SK-N-SH (cell line): ENCODE measurements at regions not wholly inside any gene's neighbourhood (a gene's known extent, or its start where the extent isn't known, plus 50 kb on each side); places are given as distances from the start of the nearest gene placed in this dataset.

ENCODE experiments used
- CTCF ChIA-PET: fragments of 300-600, 350-600 bp; formaldehyde crosslinking; extraction: SDS; loops from one replicate; lab custom pipeline; 2021; lab: Yijun Ruan, JAX
- POLR2A ChIA-PET: fragments of 350-600 bp; sonication (Branson Sonifier 250); formaldehyde crosslinking; extraction: SDS; loops from one replicate; lab custom pipeline; 2020; ENCODE audit warnings: antibody characterized with exemption, inconsistent platforms; lab: Yijun Ruan, JAX
- DNase-seq: peaks from one replicate; pipeline ENCODE4 v3.0.0; 2012
- H2AFZ ChIP-seq: fragments of 200-600 bp; sonication (generic); 2 replicates; pipeline ENCODE4 v1.8.1; 2016; ENCODE audit warnings: antibody characterized with exemption, mild to moderate bottlenecking, low read depth
- H3F3A ChIP-seq: fragments of 200-600 bp; sonication (generic); replicated peaks from 2 replicates; pipeline ENCODE3; 2016; ENCODE audit warnings: antibody characterized with exemption, mild to moderate bottlenecking; ENCODE audit not compliant: insufficient read depth
- H3K27ac ChIP-seq, 2 experiments: fragments of 200-500 bp in 1 of 2; fragments of 200-600 bp in 1 of 2; sonication (Bioruptor generic) in 1 of 2; sonication (generic), shearing (Covaris generic) in 1 of 2; 2 replicates each; pipeline versions ENCODE4 v1.5.1 to v1.6.1; 2014 to 2016; ENCODE audit warnings: low read depth in 2 of 2, inconsistent platforms in 1 of 2, low read length in 1 of 2, mild to moderate bottlenecking in 1 of 2, mixed read lengths in 1 of 2
- H3K27me3 ChIP-seq: fragments of 200-600 bp; sonication (generic), shearing (Covaris generic); 2 replicates; pipeline ENCODE4 v1.6.1; 2016; ENCODE audit warnings: mixed run types; ENCODE audit not compliant: insufficient read depth
- H3K36me3 ChIP-seq, 2 experiments: fragments of 200-500 bp in 1 of 2; fragments of 200-600 bp in 1 of 2; sonication (Bioruptor generic) in 1 of 2; sonication (generic) in 1 of 2; replicated peaks in 1 of 2; 2 replicates each; pipeline versions ENCODE3 to v1.5.1; 2014 to 2016; ENCODE audit warnings: low read length in 1 of 2, mild to moderate bottlenecking in 1 of 2; ENCODE audit not compliant: insufficient read depth in 2 of 2, control insufficient read depth in 1 of 2
- H3K4me1 ChIP-seq, 2 experiments: fragments of 200-500 bp in 1 of 2; fragments of 200-600 bp in 1 of 2; sonication (Bioruptor generic) in 1 of 2; sonication (generic), shearing (Covaris generic) in 1 of 2; 2 replicates each; pipeline versions ENCODE4 v1.5.1 to v1.6.1; 2014 to 2016; ENCODE audit warnings: low read depth in 1 of 2, low read length in 1 of 2, mixed run types in 1 of 2; ENCODE audit not compliant: insufficient read depth in 2 of 2, control insufficient read depth in 1 of 2
- H3K4me2 ChIP-seq: fragments of 200-600 bp; sonication (generic), shearing (Covaris generic); 2 replicates; pipeline ENCODE4 v1.6.1; 2017; ENCODE audit warnings: mixed run types
- H3K4me3 ChIP-seq, 2 experiments: fragments of 200-500 bp in 1 of 2; fragments of 200-600 bp in 1 of 2; sonication (Bioruptor generic) in 1 of 2; sonication (generic), shearing (Covaris generic) in 1 of 2; 2 replicates each; pipeline versions ENCODE4 v1.5.1 to v1.8.1; 2014 to 2016; ENCODE audit warnings: low read depth in 2 of 2, inconsistent platforms in 1 of 2, low read length in 1 of 2, mild to moderate bottlenecking in 1 of 2, mixed read lengths in 1 of 2, moderate library complexity in 1 of 2
- H3K79me2 ChIP-seq: fragments of 200-600 bp; sonication (generic); 2 replicates; pipeline ENCODE4 v1.8.1; 2017; ENCODE audit warnings: mild to moderate bottlenecking; ENCODE audit not compliant: insufficient read depth
- H3K9ac ChIP-seq: fragments of 200-600 bp; sonication (generic); 2 replicates; pipeline ENCODE4 v1.6.1; 2017; ENCODE audit warnings: mixed run types
- H3K9me2 ChIP-seq: fragments of 200-600 bp; sonication (generic); 2 replicates; pipeline ENCODE4 v1.6.1; 2017; ENCODE audit warnings: mixed run types
- H3K9me3 ChIP-seq: fragments of 200-600 bp; sonication (generic); 2 replicates; pipeline ENCODE4 v1.6.1; 2017; ENCODE audit warnings: mixed run types, mild to moderate bottlenecking, moderate library complexity
- H4K20me1 ChIP-seq: fragments of 200-600 bp; sonication (generic); 2 replicates; pipeline ENCODE4 v1.6.1; 2017; ENCODE audit warnings: mild to moderate bottlenecking, mixed run types; ENCODE audit not compliant: insufficient read depth
- CTCF ChIP-seq: fragments of 200-600 bp; sonication (generic); IDR thresholded peaks from 2 replicates; pipeline ENCODE4 v1.6.1; 2017; ENCODE audit warnings: antibody characterized with exemption, mild to moderate bottlenecking, moderate library complexity
- EP300 ChIP-seq, 2 experiments: IDR thresholded peaks; 2 replicates each; pipeline versions ENCODE4 v1.4.0 to v1.6.1; 2012; ENCODE audit warnings: borderline replicate concordance in 1 of 2, low read depth in 1 of 2, low read length in 1 of 2
- FOXJ3 ChIP-seq: sonication (generic); formaldehyde crosslinking; IDR thresholded peaks from 2 replicates; pipeline ENCODE4 v1.5.1; 2020; ENCODE audit warnings: mild to moderate bottlenecking, missing genetic modification reagents
- GABPA ChIP-seq: IDR thresholded peaks from 2 replicates; pipeline ENCODE4 v1.4.0; 2012; ENCODE audit warnings: low read depth, mild to moderate bottlenecking
- IRF3 ChIP-seq: fragments of 150-350 bp; IDR thresholded peaks from 2 replicates; pipeline ENCODE4 v1.6.1; 2016; ENCODE audit warnings: mild to moderate bottlenecking, low read depth, low read length
- MEF2A ChIP-seq: IDR thresholded peaks from 2 replicates; pipeline ENCODE4 v1.4.0; 2012; ENCODE audit warnings: low read depth, borderline replicate concordance
- NFIC ChIP-seq: IDR thresholded peaks from 2 replicates; pipeline ENCODE4 v1.4.0; 2012; ENCODE audit warnings: borderline replicate concordance
- PBX3 ChIP-seq: IDR thresholded peaks from 2 replicates; pipeline ENCODE4; 2012
- POLR2AphosphoS5 ChIP-seq: IDR thresholded peaks from 2 replicates; pipeline ENCODE4 v1.6.1; 2012; ENCODE audit warnings: low read depth, low read length
- RAD21 ChIP-seq: IDR thresholded peaks from 2 replicates; pipeline ENCODE4 v1.6.1; 2012; ENCODE audit warnings: mild to moderate bottlenecking, low read length
- RCOR1 ChIP-seq: fragments of 150-350 bp; IDR thresholded peaks from 2 replicates; pipeline ENCODE4 v1.6.1; 2017; ENCODE audit warnings: antibody characterized with exemption, low read length
- RFX5 ChIP-seq: IDR thresholded peaks from 2 replicates; pipeline ENCODE4 v1.6.1; 2012; ENCODE audit warnings: mild to moderate bottlenecking, improper control_type of control experiment, low read length
- RXRA ChIP-seq: IDR thresholded peaks from 2 replicates; pipeline ENCODE4 v1.4.0; 2012; ENCODE audit warnings: low read depth, mild to moderate bottlenecking, borderline replicate concordance
- TCF12 ChIP-seq: IDR thresholded peaks from 2 replicates; pipeline ENCODE4 v1.4.0; 2012
- TEAD4 ChIP-seq: IDR thresholded peaks from 2 replicates; pipeline ENCODE4 v1.4.0; 2012; ENCODE audit warnings: mild to moderate bottlenecking, borderline replicate concordance; ENCODE audit not compliant: insufficient read depth
- USF1 ChIP-seq: IDR thresholded peaks from 2 replicates; pipeline ENCODE4 v1.4.0; 2012; ENCODE audit warnings: low read depth, borderline replicate concordance
- USF2 ChIP-seq: fragments of 150-350 bp; IDR thresholded peaks from 2 replicates; pipeline ENCODE4 v1.6.1; 2017; ENCODE audit warnings: antibody characterized with exemption, low read length, low read depth, borderline replicate concordance
- YY1 ChIP-seq: IDR thresholded peaks from 2 replicates; pipeline ENCODE4 v1.4.0; 2012; ENCODE audit warnings: low read depth, mild to moderate bottlenecking
- WGBS: methylation state at CpG from one replicate; pipeline ENCODE4 v1.1.6; 2017; ENCODE audit warnings: low lambda C conversion rate; 5-methylcytosine and 5-hydroxymethylcytosine counted together

- H3K4me1 ChIP-seq: no peaks in the 10 kb centered on the region; a peak in 1 of 4 replicates
- H4K20me1 ChIP-seq: no peaks in the 10 kb centered on the region
- ChIA-PET CTCF (no interaction called here), POLR2A (no interaction called here)
- H3K9me3 ChIP-seq: no peaks in the 10 kb centered on the region
- H3K9ac ChIP-seq: no peak overlapping the region
- WGBS: 35% methylated on average over 3 of the region's 3 CpGs
- no peak overlapping the region for H3K4me3 ChIP-seq
- no peak for DNase-seq
- no peaks in the 10 kb centered on the region for H3K9me2 ChIP-seq
- no peaks in the 10 kb centered on the region for H3K79me2 ChIP-seq
- H3K27me3 ChIP-seq: no peaks in the 10 kb centered on the region
- no peaks in the 10 kb centered on the region for H3K36me3 ChIP-seq
- H3F3A ChIP-seq: no peaks in the 10 kb centered on the region
- H2AFZ ChIP-seq: no peak overlapping the region
- no peak overlapping the region for H3K27ac ChIP-seq
- no peak for TF ChIP-seq USF1
- TF ChIP-seq MEF2A: no peak
- TF ChIP-seq RCOR1: no peak
- TF ChIP-seq EP300 (IDR thresholded peaks at IDR 0.05; ENCODE audit: borderline replicate concordance in 1 of 2, low read depth in 1 of 2, low read length in 1 of 2): no peak
- TF ChIP-seq PBX3: no peak
- no peak for TF ChIP-seq RFX5
- TF ChIP-seq USF2: no peak
- no peak for TF ChIP-seq FOXJ3 (CRISPR knock-in tag)
- TF ChIP-seq TCF12: no peak
- no peak for TF ChIP-seq NFIC
- TF ChIP-seq POLR2AphosphoS5: no peak
- no peak for TF ChIP-seq TEAD4
- TF ChIP-seq RAD21: no peak
- no peak for TF ChIP-seq RXRA
- no peak for TF ChIP-seq GABPA
- no peak for TF ChIP-seq YY1
- TF ChIP-seq CTCF: no peak
- TF ChIP-seq IRF3: no peak
- no peak overlapping the region for H3K4me2 ChIP-seq
These were observed 346.5 kb upstream of the FAT1 start for GRCh38 chr4:187070158-187070557.
